ENCODE measurements at regions not wholly inside any gene's neighbourhood (a gene's known extent, or its start where the extent isn't known, plus 50 kb on each side); places are given as distances from the start of the nearest gene placed in this dataset.

DNA sequence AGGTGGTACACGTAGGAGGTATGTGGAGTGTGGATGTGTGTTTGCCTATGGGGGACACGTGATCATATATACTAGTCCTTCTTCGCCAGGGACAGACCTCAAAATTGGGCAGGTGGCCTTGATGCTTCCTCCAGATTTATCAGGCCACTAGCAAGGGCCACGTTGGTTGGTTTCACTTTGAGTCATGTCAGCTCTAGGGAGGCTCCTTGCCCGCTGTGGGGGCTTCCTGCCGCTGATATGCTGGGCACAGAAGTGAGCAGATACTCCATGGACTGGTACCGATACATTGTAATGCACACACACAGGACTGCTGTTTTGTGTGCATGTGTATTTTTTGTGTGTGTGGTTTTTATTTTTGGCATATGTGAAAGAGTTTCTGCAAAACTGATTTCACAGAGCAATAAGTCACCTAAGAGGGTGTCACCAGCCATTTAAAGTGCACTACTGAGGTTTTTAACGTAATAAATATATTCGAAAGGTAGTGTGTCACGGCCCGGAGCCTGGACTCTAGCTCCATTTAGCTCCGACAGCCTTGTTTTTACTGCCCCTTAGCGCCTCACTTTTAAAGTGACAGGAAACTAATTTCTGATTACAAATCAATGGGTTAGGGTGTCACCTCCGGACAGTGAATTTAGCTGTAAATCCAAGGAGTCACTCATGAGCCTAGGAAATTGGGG, 605.5 kb upstream of the SALL1 start:
- DNase-seq (ENCODE audit: low spot score in 2 of 2), result no peak
- no peak for FAIRE-seq

DNA sequence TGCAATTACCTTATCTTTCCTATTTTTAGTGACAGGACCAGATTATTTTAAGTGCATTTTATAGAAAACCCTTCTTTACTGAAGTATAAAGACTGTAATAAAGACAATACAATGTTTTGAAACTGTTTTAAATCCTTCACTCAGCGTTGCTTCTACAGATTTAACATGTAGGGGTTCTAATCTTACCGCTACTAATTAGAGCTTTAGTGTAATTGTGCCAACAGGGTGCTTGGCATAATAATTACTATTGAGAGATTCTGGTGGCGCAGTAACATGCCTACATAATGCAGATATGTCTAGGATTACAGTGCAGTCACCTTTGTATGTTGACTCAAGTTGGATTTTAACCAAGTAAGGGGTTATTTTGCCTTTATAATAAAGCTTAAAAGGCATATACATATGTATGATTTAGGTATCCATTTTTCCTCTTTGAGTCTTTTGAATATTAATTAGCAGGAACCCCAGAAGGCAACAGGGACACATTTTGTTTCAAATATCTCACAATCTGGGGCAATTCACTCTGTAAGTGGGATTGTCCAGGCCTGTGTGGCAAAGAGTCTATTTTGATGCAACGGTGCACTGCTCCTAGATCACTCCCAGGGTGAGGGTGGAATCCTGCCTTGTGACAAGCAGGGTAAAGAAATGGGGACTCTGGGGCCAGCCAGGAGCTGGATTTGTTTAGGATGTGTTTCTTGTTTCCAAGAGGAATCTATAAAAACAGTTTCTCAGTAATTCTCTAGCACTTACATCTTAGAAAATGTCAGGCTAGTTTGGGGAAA, 604.7 kb upstream of the SALL1 start:
- no peak for DNase-seq (ENCODE audit: low spot score in 2 of 2)
- FAIRE-seq, result no peak

DNA sequence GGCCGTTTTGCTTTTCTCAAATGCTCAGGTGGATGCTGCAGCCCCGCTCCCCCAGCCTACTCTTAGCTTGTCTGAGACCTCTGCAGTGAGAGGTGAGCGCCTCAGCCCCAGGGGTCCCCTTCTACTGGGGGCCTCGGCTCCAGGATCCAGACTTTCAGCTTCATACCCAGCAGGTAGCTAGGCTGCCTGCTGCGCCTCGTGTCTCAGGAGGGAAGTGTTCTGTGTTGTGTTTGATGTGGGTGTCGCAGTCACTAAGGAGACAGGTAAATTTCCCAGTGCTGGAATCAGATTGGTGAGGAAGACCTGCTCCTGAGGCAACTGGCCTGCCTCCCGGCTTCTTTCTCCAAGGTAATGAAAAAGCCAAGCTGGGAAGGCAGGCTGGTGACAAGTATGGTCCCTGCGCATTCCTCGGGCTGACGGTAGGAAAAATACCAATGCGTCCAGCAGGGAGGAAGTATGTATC, 604.0 kb upstream of the SALL1 start:
- FAIRE-seq, result no peak
- no peak for DNase-seq (ENCODE audit: low spot score in 2 of 2)

DNA sequence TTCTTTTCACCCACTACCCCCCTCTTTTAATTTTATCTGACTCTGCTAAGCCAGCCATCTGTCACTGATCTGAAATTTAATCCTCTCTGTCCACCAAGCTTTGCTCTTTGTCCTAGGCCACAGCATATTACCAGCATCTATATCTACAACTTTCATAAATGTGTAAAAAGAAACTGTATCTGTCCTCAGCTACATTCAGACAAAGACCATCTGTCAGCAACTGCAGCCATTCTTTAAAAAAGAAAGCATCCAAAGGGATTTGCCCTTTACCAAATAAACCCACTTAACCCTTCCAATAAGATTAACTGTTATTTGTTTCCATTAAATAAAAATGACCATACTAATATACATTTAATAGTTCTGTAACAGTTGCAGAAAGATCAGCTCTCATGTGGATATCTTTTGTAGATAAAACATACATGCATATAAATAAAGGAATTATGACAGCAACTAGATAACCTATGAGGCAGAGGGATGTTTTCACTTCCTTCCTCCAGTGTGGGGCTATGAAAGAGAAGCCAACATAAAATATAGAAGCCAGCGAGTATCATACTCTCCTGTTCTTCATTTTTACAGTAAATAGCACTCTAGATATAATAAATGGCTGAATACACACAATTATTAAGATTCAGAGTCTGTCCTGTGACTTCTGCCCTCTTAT, 602.5 kb upstream of the SALL1 start:
- DNase-seq (ENCODE audit: low spot score in 2 of 2), result no peak
- FAIRE-seq, result no peak

DNA sequence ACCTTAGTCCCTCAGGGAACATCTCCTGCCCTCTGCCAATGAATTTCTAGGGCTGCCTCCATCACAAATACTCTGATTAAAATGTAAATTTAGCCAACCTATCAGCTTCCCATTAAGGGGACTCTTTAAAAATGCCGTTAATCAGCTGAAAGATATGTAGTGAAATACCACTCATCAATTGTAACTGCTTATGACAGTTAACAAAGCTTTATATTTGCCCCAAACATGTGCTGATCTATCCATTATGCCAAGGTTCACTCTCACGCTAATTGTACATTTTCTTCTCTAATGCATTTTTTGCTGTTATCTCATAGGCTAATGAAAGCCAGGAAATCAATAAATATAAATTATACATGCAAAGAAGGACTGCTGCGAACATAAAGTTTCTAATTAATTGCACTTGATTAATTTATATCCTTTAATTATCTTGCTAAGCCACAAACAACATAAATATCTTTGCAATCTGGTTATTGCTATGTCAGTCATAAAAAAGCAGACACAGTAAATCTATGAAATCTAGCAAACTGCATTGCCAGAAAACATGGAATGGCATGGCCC, 601.4 kb upstream of the SALL1 start:
- no peak for FAIRE-seq
- DNase-seq (ENCODE audit: low spot score in 2 of 2), result no peak

DNA sequence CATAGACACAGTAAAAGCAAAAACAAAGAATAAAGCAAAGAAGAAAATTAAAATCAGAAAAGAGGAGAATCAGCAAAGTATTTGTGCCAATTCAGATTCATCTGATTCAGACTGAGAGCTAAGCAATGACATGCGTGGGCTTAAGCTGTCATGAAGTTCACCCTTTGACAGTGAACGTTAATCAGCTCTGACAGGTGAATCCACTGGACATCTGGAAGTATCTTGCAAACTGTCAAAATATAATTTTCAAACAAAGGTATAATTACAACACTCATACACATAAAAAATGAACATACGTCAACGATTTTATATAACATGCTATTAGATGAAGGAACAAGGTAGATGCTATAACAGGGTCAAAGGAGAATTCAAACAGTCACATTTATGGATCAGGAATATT, 596.3 kb upstream of the SALL1 start:
- DNase-seq (ENCODE audit: low spot score in 2 of 2) (no peak), FAIRE-seq (no peak)

DNA sequence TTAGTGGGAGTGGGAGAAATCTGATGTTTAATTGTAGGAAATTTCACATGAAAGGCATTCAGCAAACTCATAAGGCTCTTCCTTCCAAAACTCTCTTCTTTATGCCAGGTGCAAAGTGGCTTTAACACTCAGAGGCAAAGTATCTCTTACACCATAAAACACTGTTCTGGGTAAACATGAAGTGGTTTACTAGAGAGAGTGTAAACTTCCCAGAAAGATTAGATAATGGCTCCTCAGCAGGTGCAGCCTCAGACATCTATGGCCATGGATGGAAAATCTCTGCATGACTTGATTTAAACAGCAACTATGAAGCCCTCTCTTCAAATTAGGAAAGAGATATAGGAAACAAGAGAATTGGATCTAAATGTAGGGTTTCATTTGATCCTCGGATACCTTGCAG, 583.1 kb upstream of the SALL1 start:
- no peak for DNase-seq (ENCODE audit: low spot score in 2 of 2)
- no peak for FAIRE-seq

DNA sequence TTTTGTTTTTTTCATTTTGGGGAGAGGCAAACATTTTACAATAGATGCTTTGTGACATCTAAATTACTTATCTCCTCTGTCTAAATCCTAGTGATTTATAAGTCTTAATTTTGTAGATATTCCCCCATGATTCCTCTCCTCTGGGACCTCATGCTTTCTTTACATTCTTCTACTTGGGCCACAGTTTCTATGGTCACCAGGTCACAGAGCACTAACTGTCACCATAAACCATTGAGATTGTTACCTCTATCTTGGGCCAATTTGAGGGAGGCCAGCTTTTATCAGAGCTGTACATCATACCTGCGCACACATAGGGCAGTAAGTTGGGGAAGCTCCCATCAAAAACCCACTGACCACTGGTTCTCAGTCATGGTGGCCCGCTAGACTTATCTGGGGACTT, 582.1 kb upstream of the SALL1 start:
- DNase-seq (ENCODE audit: low spot score in 2 of 2), result no peak
- FAIRE-seq, result no peak

DNA sequence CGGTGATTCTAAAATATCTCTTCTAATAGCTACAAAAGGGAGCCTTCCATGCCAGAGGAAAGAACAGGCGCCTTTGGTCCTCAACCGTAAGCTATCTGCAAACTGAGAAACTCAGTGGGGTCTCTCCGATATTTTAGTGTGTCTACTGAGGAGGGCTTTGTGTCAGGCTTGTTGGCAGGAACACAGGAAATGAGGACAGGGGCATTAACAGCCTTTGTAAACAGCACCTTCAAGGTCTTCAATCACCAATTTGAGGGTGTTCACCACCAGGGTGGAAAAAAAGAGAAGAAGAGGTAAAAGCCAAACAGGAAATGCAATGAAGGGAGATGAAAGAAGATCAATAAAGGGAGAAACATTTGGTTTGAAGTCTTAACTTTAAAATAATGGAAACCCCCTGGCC, 580.1 kb upstream of the SALL1 start:
- FAIRE-seq, result no peak
- no peak for DNase-seq (ENCODE audit: low spot score in 2 of 2)

DNA sequence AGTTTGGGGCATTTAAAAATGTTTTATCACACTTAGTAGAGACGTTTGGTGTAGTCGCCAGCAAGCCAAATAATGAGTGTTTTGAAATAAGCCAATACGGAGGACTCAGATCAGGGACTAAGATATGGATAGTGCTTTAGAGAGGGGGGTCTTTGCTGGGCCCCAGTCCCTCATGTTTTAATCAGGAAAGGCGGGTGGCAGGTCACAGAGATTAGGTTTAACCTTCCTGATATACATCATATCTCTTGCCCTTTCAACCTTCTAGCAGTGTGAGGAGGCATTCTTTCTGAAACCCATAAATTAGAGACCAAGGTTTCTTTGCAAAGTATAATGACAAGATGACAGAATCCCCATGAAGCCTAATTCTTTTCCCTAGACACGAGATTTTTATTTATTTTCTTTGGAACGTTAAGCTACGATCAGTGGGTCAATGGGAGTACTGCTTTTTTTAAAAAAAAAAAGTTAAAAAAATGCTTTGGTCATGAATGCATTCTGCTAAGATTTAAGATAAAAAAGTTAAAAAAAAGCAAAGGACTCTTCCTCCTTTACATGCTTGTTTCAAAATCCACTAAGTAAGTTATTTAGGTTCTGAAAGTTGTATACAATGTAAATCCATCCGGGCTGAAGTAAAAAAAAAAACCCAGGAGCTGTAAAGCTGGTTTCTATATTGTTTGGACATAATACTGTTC, 572.1 kb upstream of the SALL1 start:
- DNase-seq (ENCODE audit: low spot score in 2 of 2) (no peak), FAIRE-seq (no peak)

DNA sequence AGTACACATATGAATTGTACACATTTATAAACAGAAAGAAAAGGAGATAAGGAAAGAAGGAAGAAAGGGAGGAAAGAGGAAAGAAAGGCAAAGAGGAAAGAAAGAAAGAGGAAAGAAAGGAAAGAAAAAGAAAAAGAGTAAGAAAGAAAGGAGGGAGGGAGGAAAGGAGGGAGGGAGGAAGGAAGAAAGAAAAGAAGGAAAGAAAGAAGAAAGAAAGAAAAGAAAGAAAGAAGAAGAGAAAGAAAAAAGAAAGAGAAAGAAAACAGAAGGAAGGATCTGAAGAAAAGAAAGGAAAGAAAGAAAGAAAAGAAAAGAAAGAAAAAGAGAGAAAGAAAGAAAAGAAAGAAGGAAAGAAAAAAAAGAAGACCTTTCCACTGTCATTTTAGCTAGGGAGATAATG, 571.4 kb upstream of the SALL1 start:
- no peak for FAIRE-seq

DNA sequence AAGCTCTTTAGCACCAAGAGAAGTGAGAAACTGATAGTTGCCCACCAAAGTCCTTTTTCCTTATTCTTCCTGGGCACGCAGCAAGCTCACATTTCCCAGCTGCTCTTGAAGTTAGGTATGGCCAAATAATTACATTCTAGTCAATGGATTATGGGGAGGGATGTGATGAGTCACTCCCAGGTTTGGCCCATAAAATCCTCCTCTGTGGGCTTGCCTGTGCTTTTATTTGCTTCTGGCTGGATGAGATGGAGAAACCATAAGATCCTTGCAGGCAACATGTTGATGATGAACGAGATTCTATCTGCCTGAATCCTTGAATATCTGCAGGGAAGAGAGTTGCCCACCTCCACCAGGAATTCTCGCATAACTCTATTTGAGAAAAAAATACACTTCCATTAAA, 568.3 kb upstream of the SALL1 start:
- DNase-seq (ENCODE audit: low spot score in 2 of 2), result no peak
- no peak for FAIRE-seq

More for the DNA sequence above, 571.4 kb upstream of the SALL1 start:
- no peak for DNase-seq (ENCODE audit: low spot score in 2 of 2)

DNA sequence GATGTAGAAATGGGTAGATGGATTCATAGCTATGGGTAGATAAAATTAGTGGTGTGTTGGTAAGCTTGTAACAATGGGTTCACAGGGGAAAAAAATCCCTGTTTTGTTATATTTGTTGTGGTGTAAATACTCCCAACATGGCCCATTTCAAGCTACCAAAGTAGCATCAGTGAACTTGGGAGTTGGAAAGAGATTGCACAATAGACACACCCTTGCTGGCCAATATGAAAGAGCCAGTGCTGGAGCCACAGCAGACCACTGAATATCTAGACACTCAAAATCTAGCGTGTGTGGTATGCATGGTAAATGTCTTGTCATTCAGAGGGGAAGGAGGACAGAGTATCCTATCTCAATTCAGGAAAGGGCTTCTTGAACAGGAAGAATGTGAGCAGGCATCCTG, 565.1 kb upstream of the SALL1 start:
- no peak for DNase-seq (ENCODE audit: low spot score in 2 of 2)
- no peak for FAIRE-seq

DNA sequence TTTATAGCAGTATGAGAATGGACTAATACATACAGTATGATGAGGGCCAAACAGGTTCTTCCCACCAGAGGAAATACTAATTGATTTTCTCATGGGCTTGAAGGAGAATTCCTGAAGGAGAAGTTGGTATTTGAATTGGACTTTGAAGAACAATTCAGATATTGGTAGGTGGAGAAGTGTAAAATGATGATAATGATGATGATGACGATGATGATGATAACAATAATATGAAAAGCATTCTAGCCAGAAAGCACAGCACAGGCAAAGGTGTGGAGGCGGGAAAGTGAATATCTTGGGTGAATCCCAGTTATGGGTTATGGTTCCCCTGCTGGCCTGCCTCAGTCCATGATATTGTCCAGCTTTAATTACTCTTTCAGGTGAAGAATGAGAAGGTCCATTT, 562.4 kb upstream of the SALL1 start:
- no peak for DNase-seq (ENCODE audit: low spot score in 2 of 2)
- FAIRE-seq, result no peak

DNA sequence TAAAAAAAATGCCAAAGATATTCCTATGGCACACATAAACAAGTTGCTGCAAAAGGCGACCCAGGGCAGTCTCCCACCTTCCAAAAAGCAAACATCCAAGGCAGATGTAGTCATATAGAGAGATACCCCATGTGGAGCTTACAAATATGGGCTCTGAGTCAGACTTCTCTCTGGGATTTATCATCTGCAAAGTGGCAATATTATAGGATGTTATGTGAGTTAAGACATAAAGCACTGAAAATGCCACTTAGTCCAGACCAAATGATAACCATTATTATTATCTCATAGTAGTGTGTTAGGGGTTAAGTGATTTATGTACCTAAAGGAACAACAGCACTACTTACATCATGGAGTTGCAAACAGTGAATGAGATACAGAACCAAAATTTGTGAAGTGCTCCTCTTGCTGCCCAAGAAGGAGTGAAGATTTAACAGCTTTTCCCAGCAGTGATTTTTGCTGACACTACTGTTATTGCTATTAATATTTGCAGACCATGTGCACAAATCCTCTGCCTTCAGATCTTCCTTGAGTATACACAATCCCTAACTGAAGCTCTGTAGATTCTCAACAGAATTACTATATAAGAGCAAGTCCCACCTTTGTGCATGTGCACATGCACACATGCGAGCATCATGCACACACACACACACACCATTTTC, 560.0 kb upstream of the SALL1 start:
- no peak for FAIRE-seq
- DNase-seq (ENCODE audit: low spot score in 2 of 2), result no peak

DNA sequence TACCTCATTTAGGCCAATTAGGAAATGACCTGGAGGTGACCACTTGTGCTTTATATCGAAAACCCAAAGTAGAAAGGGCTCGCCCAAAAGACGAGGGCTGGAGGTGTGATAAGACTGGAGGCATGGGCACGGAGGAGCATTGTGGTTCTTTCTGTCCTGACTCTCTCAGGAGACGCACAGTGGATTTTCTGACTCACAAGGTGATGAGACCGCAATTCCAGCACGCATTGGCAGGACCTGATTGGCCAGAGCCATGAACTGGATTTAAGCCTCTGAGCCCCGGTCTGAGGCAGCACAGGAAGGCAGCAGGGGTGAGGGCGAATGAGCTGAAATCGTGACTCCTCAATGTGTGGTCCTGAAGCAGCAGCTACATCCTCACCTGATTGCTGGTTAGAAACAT, 559.1 kb upstream of the SALL1 start:
- FAIRE-seq (no peak), DNase-seq (ENCODE audit: low spot score in 2 of 2) (no peak)

DNA sequence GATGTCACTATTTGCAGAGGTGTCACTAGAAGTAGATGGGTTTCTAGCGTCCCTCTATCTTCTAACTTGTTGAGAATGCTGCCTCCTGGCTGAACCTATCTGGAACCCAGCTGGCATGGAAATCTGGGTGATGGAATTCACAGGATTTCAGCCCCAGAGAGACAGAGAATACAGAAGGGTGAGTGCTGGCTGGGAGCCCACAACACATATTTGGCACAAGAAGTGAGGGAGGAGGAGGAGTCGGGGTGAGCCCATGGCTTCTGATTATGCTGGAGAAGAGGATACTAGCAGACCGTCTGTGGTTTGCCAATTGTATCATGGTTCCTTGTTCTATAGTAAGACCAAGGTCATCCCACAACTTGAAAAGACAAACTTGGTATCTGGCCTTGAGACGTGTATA, 557.8 kb upstream of the SALL1 start:
- DNase-seq (ENCODE audit: low spot score in 2 of 2), result no peak
- FAIRE-seq, result no peak

DNA sequence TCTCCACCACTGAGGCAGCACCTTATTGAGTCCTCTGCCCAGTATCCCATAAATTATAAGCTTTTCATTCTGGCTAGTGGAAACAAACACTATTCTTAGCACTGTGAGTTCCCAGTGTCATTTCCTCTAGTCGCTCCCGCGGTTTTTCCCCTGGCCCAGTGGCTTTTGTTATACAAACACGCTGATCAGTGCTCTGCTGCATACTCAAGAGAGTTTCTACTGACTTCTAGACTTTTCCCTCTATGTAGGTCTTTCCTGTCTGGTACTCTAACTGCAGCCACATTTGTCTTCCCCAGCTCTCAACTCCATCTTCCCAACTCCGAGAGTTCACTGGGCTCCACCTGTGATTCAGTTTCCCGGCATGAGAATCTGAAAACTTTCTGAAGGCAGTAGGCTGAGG, 556.6 kb upstream of the SALL1 start:
- DNase-seq (ENCODE audit: low spot score in 2 of 2), result no peak
- FAIRE-seq, result no peak

DNA sequence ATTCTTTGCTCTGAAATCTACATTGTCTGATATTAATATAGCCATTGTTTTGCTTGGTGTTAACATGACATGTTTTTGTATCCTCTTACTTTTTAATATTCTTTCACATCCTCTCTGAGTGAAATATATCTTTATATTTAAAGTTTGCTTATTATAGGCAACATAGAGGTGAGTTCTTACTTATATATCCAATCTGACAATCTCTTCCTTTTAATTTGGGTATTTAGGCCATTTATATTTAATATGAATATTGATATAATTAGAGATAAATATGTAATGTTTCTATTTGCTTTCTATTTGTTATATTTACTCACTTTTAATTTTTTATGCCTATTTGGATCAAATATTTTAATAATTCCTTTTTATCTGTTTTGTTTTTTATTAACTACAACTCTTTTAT, 554.1 kb upstream of the SALL1 start:
- FAIRE-seq, result no peak
- no peak for DNase-seq (ENCODE audit: low spot score in 2 of 2)

DNA sequence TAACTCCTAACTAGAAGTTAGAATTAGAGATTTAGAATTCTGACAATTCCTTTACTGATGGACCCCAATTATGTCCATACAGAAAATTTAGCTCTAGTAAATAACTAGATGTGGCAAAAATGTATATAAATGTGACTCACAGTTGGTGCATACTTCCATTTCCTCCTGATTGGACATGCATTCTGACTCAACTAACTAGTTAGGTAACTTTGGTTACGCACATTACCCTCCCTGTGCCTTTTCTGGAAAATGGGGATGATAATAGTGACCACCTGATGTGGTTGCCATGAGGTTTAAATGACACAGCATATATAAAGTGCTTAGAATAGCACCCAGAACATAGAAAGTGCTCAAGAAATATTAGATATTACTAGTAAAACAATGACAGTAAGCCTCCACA, 550.0 kb upstream of the SALL1 start:
- DNase-seq (ENCODE audit: low spot score in 2 of 2), result no peak
- FAIRE-seq, result no peak

Measured in frontal cortex (tissue), 3 donors.